ENCODE measurements at regions not wholly inside any gene's neighbourhood (a gene's known extent, or its start where the extent isn't known, plus 50 kb on each side); places are given as distances from the start of the nearest gene placed in this dataset.

GRCh38 chr5:37902323-37902722 is 62.5 kb upstream of the GDNF start:
- CTCF ChIA-PET = no interaction called here
- no peak overlapping the region for H3K27ac Mint-ChIP-seq (ENCODE audit: low read depth, unreplicated experiment)
- peaks cover 8% of the 10 kb centered on the region for H3K9me3 Mint-ChIP-seq (ENCODE audit: unreplicated experiment)
- H3K36me3 Mint-ChIP-seq (ENCODE audit: insufficient read depth, unreplicated experiment) = no peaks in the 10 kb centered on the region
- BruUV-seq (replicated peaks) = no TSS peak
- TF ChIP-seq CTCF (IDR thresholded peaks at IDR 0.05; ENCODE audit: unreplicated experiment) = no peak
- intact Hi-C loops (cut with micrococcal nuclease) = no loop called here
- DNase-seq (ENCODE audit: unreplicated experiment) = no peak
- no peaks in the 10 kb centered on the region for H3K27me3 Mint-ChIP-seq (ENCODE audit: insufficient read depth, unreplicated experiment)
- POLR2A ChIA-PET = interaction anchor here (0.6 kb wide), 2 partner anchors 9 to 226 kb away, joined by 3 read pairs; no protein-coding TSS in a partner anchor
- no peak overlapping the region for H3K4me3 Mint-ChIP-seq (ENCODE audit: unreplicated experiment)
- no peaks in the 10 kb centered on the region for H3K4me1 Mint-ChIP-seq (ENCODE audit: insufficient read depth, unreplicated experiment)

- no peak for TF ChIP-seq CTCF (IDR thresholded peaks at IDR 0.05; ENCODE audit: unreplicated experiment)
- H3K4me3 Mint-ChIP-seq (ENCODE audit: unreplicated experiment) = no peak overlapping the region
- intact Hi-C loops (cut with micrococcal nuclease) = loop anchor here (1.0 kb wide), 1 partner anchor 63 kb away; no protein-coding TSS in a partner anchor
- BruUV-seq (replicated peaks) = no TSS peak
- no peak overlapping the region for H3K27ac Mint-ChIP-seq (ENCODE audit: low read depth, unreplicated experiment)
- H3K4me1 Mint-ChIP-seq (ENCODE audit: insufficient read depth, unreplicated experiment) = no peaks in the 10 kb centered on the region
- ChIA-PET POLR2A (interaction anchor here (1.2 kb wide), 1 partner anchor 67 kb away, joined by 3 read pairs; no protein-coding TSS in a partner anchor), CTCF (no interaction called here)
- peaks cover 3% of the 10 kb centered on the region for H3K9me3 Mint-ChIP-seq (ENCODE audit: unreplicated experiment)
- peak; percentile 56 for DNase-seq (ENCODE audit: unreplicated experiment)
- no peaks in the 10 kb centered on the region for H3K36me3 Mint-ChIP-seq (ENCODE audit: insufficient read depth, unreplicated experiment)
- H3K27me3 Mint-ChIP-seq (ENCODE audit: insufficient read depth, unreplicated experiment) = no peaks in the 10 kb centered on the region
These were observed 60.9 kb upstream of the GDNF start for GRCh38 chr5:37900692-37901091.

- no peaks in the 10 kb centered on the region for H3K9me3 Mint-ChIP-seq (ENCODE audit: unreplicated experiment)
- H3K4me1 Mint-ChIP-seq (ENCODE audit: insufficient read depth, unreplicated experiment) = no peaks in the 10 kb centered on the region
- no peak for DNase-seq (ENCODE audit: unreplicated experiment)
- POLR2A ChIA-PET = interaction anchor here (1.5 kb wide), 1 partner anchor 9 kb away, joined by 4 read pairs; no protein-coding TSS in a partner anchor
- H3K36me3 Mint-ChIP-seq (ENCODE audit: insufficient read depth, unreplicated experiment) = no peaks in the 10 kb centered on the region
- TF ChIP-seq CTCF (IDR thresholded peaks at IDR 0.05; ENCODE audit: unreplicated experiment) = no peak
- H3K27ac Mint-ChIP-seq (ENCODE audit: low read depth, unreplicated experiment) = no peak overlapping the region
- H3K27me3 Mint-ChIP-seq (ENCODE audit: insufficient read depth, unreplicated experiment) = no peaks in the 10 kb centered on the region
- CTCF ChIA-PET = interaction anchor here (0.7 to 1.4 kb wide), 4 partner anchors 8 to 293 kb away, joined by 3 to 4 read pairs (median 3); no protein-coding TSS in a partner anchor
- H3K4me3 Mint-ChIP-seq (ENCODE audit: unreplicated experiment) = no peak overlapping the region
- no TSS peak for BruUV-seq (replicated peaks)
- intact Hi-C loops (cut with micrococcal nuclease) = no loop called here
These were observed 59.2 kb upstream of the GDNF start for GRCh38 chr5:37899037-37899436.

- ChIA-PET POLR2A (no interaction called here), CTCF (interaction anchor here (0.7 to 1.6 kb wide), 2 partner anchors 136 to 296 kb away, joined by 3 to 5 read pairs; no protein-coding TSS in a partner anchor)
- H3K9me3 Mint-ChIP-seq (ENCODE audit: unreplicated experiment) = no peaks in the 10 kb centered on the region
- no peak overlapping the region for H3K27ac Mint-ChIP-seq (ENCODE audit: low read depth, unreplicated experiment)
- intact Hi-C loops (cut with micrococcal nuclease) = no loop called here
- no peaks in the 10 kb centered on the region for H3K36me3 Mint-ChIP-seq (ENCODE audit: insufficient read depth, unreplicated experiment)
- no peaks in the 10 kb centered on the region for H3K4me1 Mint-ChIP-seq (ENCODE audit: insufficient read depth, unreplicated experiment)
- TF ChIP-seq CTCF (IDR thresholded peaks at IDR 0.05; ENCODE audit: unreplicated experiment) = no peak
- H3K4me3 Mint-ChIP-seq (ENCODE audit: unreplicated experiment) = no peak overlapping the region
- BruUV-seq (replicated peaks) = no TSS peak
- H3K27me3 Mint-ChIP-seq (ENCODE audit: insufficient read depth, unreplicated experiment) = no peaks in the 10 kb centered on the region
- DNase-seq (ENCODE audit: unreplicated experiment) = no peak
These were observed 56.3 kb upstream of the GDNF start for GRCh38 chr5:37896159-37896558.
